ENCODE measurements at regions not wholly inside any gene's neighbourhood (a gene's known extent, or its start where the extent isn't known, plus 50 kb on each side); places are given as distances from the start of the nearest gene placed in this dataset.

DNA sequence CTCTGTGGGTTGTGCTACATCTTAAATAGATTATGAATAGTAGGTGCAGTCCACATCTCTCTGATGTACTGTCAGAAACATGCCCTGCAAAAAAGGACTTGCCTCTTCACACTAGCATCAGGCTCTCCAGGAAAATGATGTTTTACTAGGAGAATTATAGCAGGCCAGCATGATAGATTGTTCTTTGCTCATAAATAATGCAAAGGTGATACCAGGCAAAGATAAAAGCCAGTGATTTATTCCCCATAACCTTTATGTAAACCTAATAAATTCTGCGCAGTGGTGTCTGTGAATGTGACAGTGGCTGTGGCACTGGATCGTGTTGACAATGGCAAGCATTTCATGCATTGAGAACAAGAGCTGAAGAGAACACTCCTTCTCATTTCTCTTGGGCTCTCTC, 646.5 kb upstream of the SEL1L start:
- Histone ChIP-seq H3K9ac (ENCODE audit: low read length in 3 of 3) (no peak overlapping the region), H3K9me3 (ENCODE audit: control insufficient read depth in 2 of 3, insufficient read depth in 1 of 3, low read length in 3 of 3) (no peaks in the 10 kb centered on the region), H3K4me1 (ENCODE audit: control insufficient read depth in 2 of 3, insufficient read depth in 2 of 3, low read depth in 1 of 3, low read length in 3 of 3) (no peaks in the 10 kb centered on the region), H3K4me3 (ENCODE audit: low read length in 3 of 3) (no peak overlapping the region), H3K27ac (ENCODE audit: low read depth in 2 of 2, low read length in 2 of 2) (no peak overlapping the region), H3K36me3 (ENCODE audit: control insufficient read depth in 2 of 3, insufficient read depth in 3 of 3, low read length in 3 of 3) (no peaks in the 10 kb centered on the region), H3K27me3 (ENCODE audit: control insufficient read depth, insufficient read depth, low read length) (no peaks in the 10 kb centered on the region)
- intact Hi-C loops (cut with DNase I), result no loop called here
- FAIRE-seq (no peak), DNase-seq (no peak)
- TF ChIP-seq CTCF (IDR thresholded peaks at IDR 0.05; ENCODE audit: borderline replicate concordance, extremely low read depth, insufficient read depth), result no peak

GRCh38 chr14:82182646-82183045, 649.0 kb upstream of the SEL1L start:
- no peaks in the 10 kb centered on the region for H3K27me3 ChIP-seq (ENCODE audit: control insufficient read depth, insufficient read depth, low read length)
- no peak for TF ChIP-seq CTCF (IDR thresholded peaks at IDR 0.05; ENCODE audit: borderline replicate concordance, extremely low read depth, insufficient read depth)
- H3K4me3 ChIP-seq (ENCODE audit: low read length in 3 of 3), result no peak overlapping the region
- no peak for DNase-seq
- H3K27ac ChIP-seq (ENCODE audit: low read depth in 2 of 2, low read length in 2 of 2), result no peak overlapping the region
- no peaks in the 10 kb centered on the region for H3K9me3 ChIP-seq (ENCODE audit: control insufficient read depth in 2 of 3, insufficient read depth in 1 of 3, low read length in 3 of 3)
- intact Hi-C loops (cut with DNase I), result no loop called here
- no peak overlapping the region for H3K9ac ChIP-seq (ENCODE audit: low read length in 3 of 3)
- no peak for FAIRE-seq
- no peaks in the 10 kb centered on the region for H3K36me3 ChIP-seq (ENCODE audit: control insufficient read depth in 2 of 3, insufficient read depth in 3 of 3, low read length in 3 of 3)
- no peaks in the 10 kb centered on the region for H3K4me1 ChIP-seq (ENCODE audit: control insufficient read depth in 2 of 3, insufficient read depth in 2 of 3, low read depth in 1 of 3, low read length in 3 of 3)

GRCh38 chr14:82190742-82191141, 657.1 kb upstream of the SEL1L start:
- peak in 2 of 5 donors; percentile 56 to 71 for DNase-seq
- Histone ChIP-seq H3K4me3 (ENCODE audit: low read length in 3 of 3) (no peak overlapping the region), H3K9ac (ENCODE audit: low read length in 3 of 3) (no peak overlapping the region), H3K27ac (ENCODE audit: low read depth in 2 of 2, low read length in 2 of 2) (no peak overlapping the region), H3K9me3 (ENCODE audit: control insufficient read depth in 2 of 3, insufficient read depth in 1 of 3, low read length in 3 of 3) (no peaks in the 10 kb centered on the region), H3K4me1 (ENCODE audit: control insufficient read depth in 2 of 3, insufficient read depth in 2 of 3, low read depth in 1 of 3, low read length in 3 of 3) (peaks cover 0 to 2% (median 0%) of the 10 kb centered on the region in 3 donors), H3K27me3 (ENCODE audit: control insufficient read depth, insufficient read depth, low read length) (no peaks in the 10 kb centered on the region), H3K36me3 (ENCODE audit: control insufficient read depth in 2 of 3, insufficient read depth in 3 of 3, low read length in 3 of 3) (no peaks in the 10 kb centered on the region)
- no peak for TF ChIP-seq CTCF (IDR thresholded peaks at IDR 0.05; ENCODE audit: borderline replicate concordance, extremely low read depth, insufficient read depth)
- FAIRE-seq, result no peak
- intact Hi-C loops (cut with DNase I), result no loop called here

DNA sequence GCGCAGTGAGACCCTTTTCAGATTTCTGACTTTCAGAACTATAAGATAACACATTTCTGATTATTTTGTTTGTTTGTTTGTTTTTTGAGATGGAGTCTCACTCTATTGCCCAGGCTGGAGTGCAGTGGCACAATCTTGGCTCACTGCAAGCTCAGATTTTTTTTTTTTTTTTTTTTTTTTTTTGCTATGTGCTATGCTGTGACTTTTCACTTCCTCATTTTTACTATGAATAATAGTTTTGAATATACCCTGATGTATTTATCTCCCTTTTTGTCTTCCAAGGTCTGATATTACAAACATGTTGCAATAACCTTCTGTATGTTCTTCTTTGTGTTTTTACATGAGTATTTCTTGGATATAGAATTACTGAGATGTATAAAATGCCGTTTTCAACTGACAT, 658.7 kb upstream of the SEL1L start:
- Histone ChIP-seq H3K27ac (ENCODE audit: low read depth in 2 of 2, low read length in 2 of 2) (no peak overlapping the region), H3K36me3 (ENCODE audit: control insufficient read depth in 2 of 3, insufficient read depth in 3 of 3, low read length in 3 of 3) (no peaks in the 10 kb centered on the region), H3K4me3 (ENCODE audit: low read length in 3 of 3) (no peak overlapping the region), H3K4me1 (ENCODE audit: control insufficient read depth in 2 of 3, insufficient read depth in 2 of 3, low read depth in 1 of 3, low read length in 3 of 3) (peaks cover 0 to 2% (median 0%) of the 10 kb centered on the region in 3 donors), H3K9me3 (ENCODE audit: control insufficient read depth in 2 of 3, insufficient read depth in 1 of 3, low read length in 3 of 3) (no peaks in the 10 kb centered on the region), H3K27me3 (ENCODE audit: control insufficient read depth, insufficient read depth, low read length) (no peaks in the 10 kb centered on the region), H3K9ac (ENCODE audit: low read length in 3 of 3) (no peak overlapping the region)
- intact Hi-C loops (cut with DNase I), result no loop called here
- no peak for TF ChIP-seq CTCF (IDR thresholded peaks at IDR 0.05; ENCODE audit: borderline replicate concordance, extremely low read depth, insufficient read depth)
- DNase-seq (no peak), FAIRE-seq (no peak)

All from kidney (tissue), 13 donors.